Loucy (cell line): ENCODE measurements at regions not wholly inside any gene's neighbourhood (a gene's known extent, or its start where the extent isn't known, plus 50 kb on each side); places are given as distances from the start of the nearest gene placed in this dataset.

Experiments used
- EZH2phosphoT487 ChIP-seq: fragments of 200-600 bp; IDR thresholded peaks from 2 replicates; pipeline ENCODE4 v1.6.1; 2018; ENCODE audit warnings: antibody characterized with exemption, mild to moderate bottlenecking, moderate library complexity, borderline replicate concordance
- TF ChIP-seq, protein P1 (sequence below): fragments of 200-600 bp; sonication (generic); conservative IDR thresholded peaks from 2 replicates; pipeline ENCODE4 v1.5.1; 2014; ENCODE audit warnings: mild to moderate bottlenecking, antibody characterized with exemption, low read length

DNA sequence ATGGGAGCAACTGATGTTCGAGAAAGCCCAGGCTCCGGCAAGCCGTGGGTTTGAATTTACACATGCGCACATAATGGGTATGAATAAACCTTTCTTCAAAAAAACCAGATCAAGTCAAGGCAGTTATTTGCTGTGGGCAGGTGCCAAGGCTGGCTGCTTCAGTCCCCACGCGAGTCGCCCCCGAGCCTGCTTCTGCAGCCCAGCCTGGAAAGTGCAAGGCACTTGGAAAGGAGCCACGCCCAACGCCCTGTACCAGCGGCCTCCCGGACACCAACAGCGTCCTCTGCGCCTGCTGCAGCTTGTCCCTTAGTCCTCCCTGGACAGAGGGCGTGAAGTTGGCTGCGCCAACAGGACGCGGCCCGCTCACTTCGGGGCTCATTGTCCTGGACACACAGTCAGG is 68.9 kb downstream of the KLF15 start:
- TF ChIP-seq, protein P1, sequence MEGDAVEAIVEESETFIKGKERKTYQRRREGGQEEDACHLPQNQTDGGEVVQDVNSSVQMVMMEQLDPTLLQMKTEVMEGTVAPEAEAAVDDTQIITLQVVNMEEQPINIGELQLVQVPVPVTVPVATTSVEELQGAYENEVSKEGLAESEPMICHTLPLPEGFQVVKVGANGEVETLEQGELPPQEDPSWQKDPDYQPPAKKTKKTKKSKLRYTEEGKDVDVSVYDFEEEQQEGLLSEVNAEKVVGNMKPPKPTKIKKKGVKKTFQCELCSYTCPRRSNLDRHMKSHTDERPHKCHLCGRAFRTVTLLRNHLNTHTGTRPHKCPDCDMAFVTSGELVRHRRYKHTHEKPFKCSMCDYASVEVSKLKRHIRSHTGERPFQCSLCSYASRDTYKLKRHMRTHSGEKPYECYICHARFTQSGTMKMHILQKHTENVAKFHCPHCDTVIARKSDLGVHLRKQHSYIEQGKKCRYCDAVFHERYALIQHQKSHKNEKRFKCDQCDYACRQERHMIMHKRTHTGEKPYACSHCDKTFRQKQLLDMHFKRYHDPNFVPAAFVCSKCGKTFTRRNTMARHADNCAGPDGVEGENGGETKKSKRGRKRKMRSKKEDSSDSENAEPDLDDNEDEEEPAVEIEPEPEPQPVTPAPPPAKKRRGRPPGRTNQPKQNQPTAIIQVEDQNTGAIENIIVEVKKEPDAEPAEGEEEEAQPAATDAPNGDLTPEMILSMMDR, result no peak
- TF ChIP-seq EZH2phosphoT487, result no peak
